Body of pancreas (tissue), 4 donors: ENCODE measurements at regions not wholly inside any gene's neighbourhood (a gene's known extent, or its start where the extent isn't known, plus 50 kb on each side); places are given as distances from the start of the nearest gene placed in this dataset.

Experiments
- ATAC-seq: fragments of 150-250 bp; one replicate; pipeline ENCODE4 v1.9.1; 2016
- DNase-seq, 4 donors: peaks; one replicate each; pipeline ENCODE4 v3.0.0-alpha.2; 2019
- H3K27ac ChIP-seq, 4 donors: fragments of 200-600 bp; sonication (generic); 1 replicate in 3 of 4; 2 replicates in 1 of 4; pipeline versions ENCODE4 v1.5.1 to v1.6.1; 2016 to 2019; ENCODE audit warnings: mild to moderate bottlenecking in 1 of 4, mixed read lengths in 1 of 4, moderate library complexity in 1 of 4
- H3K27me3 ChIP-seq, 2 donors: fragments of 200-600 bp; sonication (generic); one replicate each; pipeline ENCODE4 v1.6.0; 2016; ENCODE audit warnings: mild to moderate bottlenecking in 1 of 2
- H3K36me3 ChIP-seq, 2 donors: fragments of 200-600 bp; sonication (generic); replicated peaks in 1 of 2; 2 replicates each; pipeline ENCODE4 v1.5.1; 2016; ENCODE audit warnings: low read depth in 2 of 2; ENCODE audit not compliant: insufficient read depth in 1 of 2
- H3K4me1 ChIP-seq: fragments of 200-600 bp; sonication (generic); one replicate; pipeline ENCODE4 v1.6.0; 2016
- H3K4me3 ChIP-seq, 2 donors: fragments of 200-600 bp; sonication (generic); 1 replicate in 1 of 2; 2 replicates in 1 of 2; pipeline ENCODE4 v1.5.1; 2016 to 2019
- H3K9me3 ChIP-seq, 3 donors: fragments of 200-600 bp; sonication (generic); 1 replicate in 2 of 3; 2 replicates in 1 of 3; pipeline ENCODE4 v1.5.1; 2016
- CTCF ChIP-seq, 7 experiments: fragments of 450-650 bp in 4 of 7; fragments of 200-600 bp in 3 of 7; sonication (generic) in 3 of 7; IDR thresholded peaks; one replicate each; pipeline ENCODE4 v1.5.1; 2016 to 2019; ENCODE audit warnings: antibody characterized with exemption in 7 of 7
- POLR2A ChIP-seq, 3 donors: fragments of 450-650 bp; IDR thresholded peaks; one replicate each; pipeline ENCODE4 v1.6.1; 2016; ENCODE audit warnings: antibody characterized with exemption in 3 of 3, mild to moderate bottlenecking in 2 of 3
- WGBS, 2 donors: methylation state at CpG; one replicate each; pipeline ENCODE4 v1.1.5; 2017; 5-methylcytosine and 5-hydroxymethylcytosine counted together
- intact Hi-C: fragments of 100-400 bp; cut with DNase I; formaldehyde crosslinking; loops from one replicate; pipeline ENCODE4 v1.15.1; 2023

GRCh38 chr5:123721675-123722276 lies 209.8 kb downstream of the CSNK1G3 start:
- Histone ChIP-seq H3K36me3 (no peaks in the 10 kb centered on the region), H3K4me1 (no peaks in the 10 kb centered on the region), H3K9me3 (no peaks in the 10 kb centered on the region), H3K27ac (no peak overlapping the region), H3K27me3 (no peaks in the 10 kb centered on the region), H3K4me3 (no peak overlapping the region)
- WGBS, 2 donors: 86% methylated on average over 4 of the region's 4 CpGs
- DNase-seq (no peak), ATAC-seq (no peak)
- intact Hi-C loops: no loop called here
- no peak for TF ChIP-seq CTCF (IDR thresholded peaks at IDR 0.05)
- TF ChIP-seq POLR2A (IDR thresholded peaks at IDR 0.05): no peak

GRCh38 chr5:123720955-123721354 lies 209.0 kb downstream of the CSNK1G3 start:
- ATAC-seq (no peak), DNase-seq (no peak)
- Histone ChIP-seq H3K36me3 (no peaks in the 10 kb centered on the region), H3K27me3 (no peaks in the 10 kb centered on the region), H3K4me1 (no peaks in the 10 kb centered on the region), H3K27ac (no peak overlapping the region), H3K9me3 (no peaks in the 10 kb centered on the region), H3K4me3 (no peak overlapping the region)
- TF ChIP-seq CTCF (IDR thresholded peaks at IDR 0.05) (no peak), POLR2A (IDR thresholded peaks at IDR 0.05) (no peak)
- 85 to 91% methylated on average over 5 of the region's 5 CpGs for WGBS, 2 donors
- intact Hi-C loops: no loop called here

GRCh38 chr5:123720339-123720738 lies 208.4 kb downstream of the CSNK1G3 start:
- ATAC-seq: no peak
- intact Hi-C loops: no loop called here
- Histone ChIP-seq H3K4me1 (no peaks in the 10 kb centered on the region), H3K27ac (no peak overlapping the region), H3K4me3 (no peak overlapping the region), H3K27me3 (no peaks in the 10 kb centered on the region), H3K9me3 (no peaks in the 10 kb centered on the region), H3K36me3 (no peaks in the 10 kb centered on the region)
- DNase-seq: no peak
- TF ChIP-seq POLR2A (IDR thresholded peaks at IDR 0.05) (no peak), CTCF (IDR thresholded peaks at IDR 0.05) (no peak)

GRCh38 chr5:123719004-123719403 lies 207.0 kb downstream of the CSNK1G3 start:
- no peak for ATAC-seq
- 81 to 87% methylated on average over 2 to 3 of the region's 3 CpGs for WGBS, 2 donors
- Histone ChIP-seq H3K9me3 (no peaks in the 10 kb centered on the region), H3K27me3 (no peaks in the 10 kb centered on the region), H3K4me1 (no peaks in the 10 kb centered on the region), H3K4me3 (no peak overlapping the region), H3K27ac (no peak overlapping the region), H3K36me3 (no peaks in the 10 kb centered on the region)
- intact Hi-C loops: no loop called here
- DNase-seq: no peak
- no peak for TF ChIP-seq POLR2A (IDR thresholded peaks at IDR 0.05)
- no peak for TF ChIP-seq CTCF (IDR thresholded peaks at IDR 0.05)

- intact Hi-C loops: no loop called here
- no peak overlapping the region for H3K27ac ChIP-seq
- ATAC-seq: no peak
Observed at GRCh38 chr5:123718238-123718637, 206.3 kb downstream of the CSNK1G3 start.

More at GRCh38 chr5:123718238-123718637, 206.3 kb downstream of the CSNK1G3 start:
- DNase-seq: no peak
- Histone ChIP-seq H3K4me1 (no peaks in the 10 kb centered on the region), H3K9me3 (no peaks in the 10 kb centered on the region), H3K36me3 (no peaks in the 10 kb centered on the region), H3K4me3 (no peak overlapping the region), H3K27me3 (no peaks in the 10 kb centered on the region)
- no peak for TF ChIP-seq CTCF (IDR thresholded peaks at IDR 0.05)
- no peak for TF ChIP-seq POLR2A (IDR thresholded peaks at IDR 0.05)
- 0 to 23% methylated on average over 1 of the region's 1 CpG for WGBS, 2 donors
